Heart left ventricle (tissue), 16 donors: ENCODE measurements at regions not wholly inside any gene's neighbourhood (a gene's known extent, or its start where the extent isn't known, plus 50 kb on each side); places are given as distances from the start of the nearest gene placed in this dataset.

Source experiments
- ATAC-seq, 4 donors: fragments of 200-7000 bp; cut with Tn5 transposase; one replicate each; pipeline ENCODE4 v1.9.1; 2020 to 2022; ENCODE audit warnings: moderate library complexity in 4 of 4, mild to moderate bottlenecking in 3 of 4, moderate number of reproducible peaks in 1 of 4
- DNase-seq, 5 donors: peaks; one replicate each; pipeline ENCODE4 v3.0.0-alpha.2; 2020
- H3K27ac ChIP-seq, 12 donors: fragments of 200-600 bp; sonication (generic) in 4 of 12; one replicate each; pipeline versions ENCODE4 v1.5.0 to v1.8.0; 2016 to 2022; ENCODE audit warnings: mild to moderate bottlenecking in 2 of 12
- H3K27me3 ChIP-seq, 9 donors: fragments of 200-600 bp; sonication (generic) in 2 of 9; one replicate each; pipeline versions ENCODE4 v1.5.1 to v1.8.0; 2016 to 2022; ENCODE audit warnings: mild to moderate bottlenecking in 3 of 9
- H3K36me3 ChIP-seq, 9 donors: fragments of 200-600 bp; sonication (generic) in 2 of 9; one replicate each; pipeline versions ENCODE4 v1.5.0 to v1.8.0; 2018 to 2022; ENCODE audit warnings: mild to moderate bottlenecking in 2 of 9
- H3K4me1 ChIP-seq, 12 donors: fragments of 200-600 bp; sonication (generic) in 4 of 12; one replicate each; pipeline versions ENCODE4 v1.5.0 to v1.8.0; 2016 to 2022; ENCODE audit warnings: mild to moderate bottlenecking in 3 of 12
- H3K4me3 ChIP-seq, 12 donors: fragments of 200-600 bp; sonication (generic) in 4 of 12; one replicate each; pipeline versions ENCODE4 v1.5.0 to v1.8.0; 2017 to 2022; ENCODE audit warnings: mild to moderate bottlenecking in 9 of 12, moderate library complexity in 4 of 12
- H3K9me3 ChIP-seq, 12 donors: fragments of 200-600 bp; sonication (generic) in 4 of 12; one replicate each; pipeline versions ENCODE4 v1.5.0 to v1.8.0; 2016 to 2022; ENCODE audit warnings: mild to moderate bottlenecking in 1 of 12
- CTCF ChIP-seq, 12 donors: fragments of 200-600 bp; sonication (generic) in 4 of 12; IDR thresholded peaks; one replicate each; pipeline versions ENCODE4 v1.5.0 to v1.8.0; 2018 to 2022; ENCODE audit warnings: antibody characterized with exemption in 12 of 12, mild to moderate bottlenecking in 5 of 12
- POLR2A ChIP-seq, 2 donors: fragments of 450-650 bp; IDR thresholded peaks; one replicate each; pipeline ENCODE4 v1.6.1; 2017; ENCODE audit warnings: antibody characterized with exemption in 2 of 2, mild to moderate bottlenecking in 2 of 2, moderate library complexity in 2 of 2
- WGBS, 4 donors: extraction: QIAGEN DNeasy Blood & Tissue Kit in 2 of 4; methylation state at CpG; one replicate each; pipeline versions ENCODE4 v1.1.5 to v1.1.7; 2013 to 2018; 5-methylcytosine and 5-hydroxymethylcytosine counted together
- intact Hi-C, 10 donors: fragments of 100-400 bp; cut with DNase I; formaldehyde crosslinking; loops; one replicate each; pipeline versions ENCODE4 v1.11.1 to v1.14.2; 2022
- donor health status: ischemic (EF 13 %, LVEDD 7.1; RV severe dilation, severe dysfunction).
- donor health status: healthy with polysubstance abuse.
- donor health status: DM: no; HTN: yes; CAD: no.
- donor health status: DM: no; HTN: no; CAD: no.
- donor health status: ischemic (EF 25% LVEDD 6.9; RV normal size, moderate dysfunction).
- donor health status: ischemic (EF 25% LVEDD 5.7; RV mildly dilated, moderate dysfunction).
- donor health status: healthy.
- donor health status: DM: yes; HTN: yes; CAD: no.
- donor health status: ischemic (EF 35%, LVEDD 5.7; RV mildly dilated, moderate dysfunction).
- donor health status: nonischemic (EF 11% LVEDD 7.7; RV severe dilation, severe dysfunction).
- donor health status: DM: yes; HTN: yes; CAD: no.
- donor health status: PGD.
- donor health status: ischemic (EF 29% LVEDD 5.4; RV normal size, mild dysfunction).
- donor health status: nonischemic (EF 23%, LVEDD 6.1; RV moderate dilation, normal function).

- ATAC-seq, result no peak
- 76 to 89% (median 82%) methylated on average over 4 of the region's 4 CpGs for WGBS, 4 donors
- DNase-seq, result no peak
- H3K36me3 ChIP-seq, result no peaks in the 10 kb centered on the region
- no peak overlapping the region for H3K4me3 ChIP-seq
- intact Hi-C loops, result no loop called here
- H3K9me3 ChIP-seq, result no peaks in the 10 kb centered on the region
- TF ChIP-seq POLR2A (IDR thresholded peaks at IDR 0.05) (no peak), CTCF (IDR thresholded peaks at IDR 0.05) (no peak)
- no peak overlapping the region for H3K27ac ChIP-seq
- no peaks in the 10 kb centered on the region for H3K27me3 ChIP-seq
- H3K4me1 ChIP-seq, result no peaks in the 10 kb centered on the region
Observed at GRCh38 chr13:70405266-70405665, 297.0 kb upstream of the KLHL1 start.

GRCh38 chr13:70394031-70394548 lies 285.8 kb upstream of the KLHL1 start:
- Histone ChIP-seq H3K4me1 (no peaks in the 10 kb centered on the region), H3K27me3 (no peaks in the 10 kb centered on the region), H3K36me3 (no peaks in the 10 kb centered on the region), H3K27ac (no peak overlapping the region), H3K9me3 (peaks cover 0 to 9% (median 0%) of the 10 kb centered on the region in 12 donors), H3K4me3 (no peak overlapping the region)
- intact Hi-C loops, result no loop called here
- no peak for DNase-seq
- no peak for ATAC-seq
- TF ChIP-seq POLR2A (IDR thresholded peaks at IDR 0.05) (no peak), CTCF (IDR thresholded peaks at IDR 0.05) (no peak)

- H3K4me1 ChIP-seq, result no peaks in the 10 kb centered on the region
- H3K36me3 ChIP-seq, result no peaks in the 10 kb centered on the region
- intact Hi-C loops, result no loop called here
- DNase-seq (no peak), ATAC-seq (no peak)
- no peaks in the 10 kb centered on the region for H3K9me3 ChIP-seq
- 19 to 34% (median 27%) methylated on average over 3 of the region's 3 CpGs for WGBS, 4 donors
- TF ChIP-seq CTCF (IDR thresholded peaks at IDR 0.05) (no peak), POLR2A (IDR thresholded peaks at IDR 0.05) (no peak)
- H3K27ac ChIP-seq, result no peak overlapping the region
- no peaks in the 10 kb centered on the region for H3K27me3 ChIP-seq
- H3K4me3 ChIP-seq, result no peak overlapping the region
Observed at GRCh38 chr13:70391678-70392077, 283.4 kb upstream of the KLHL1 start.

- no peak overlapping the region for H3K4me3 ChIP-seq
- no peaks in the 10 kb centered on the region for H3K9me3 ChIP-seq
- H3K27me3 ChIP-seq, result no peaks in the 10 kb centered on the region
- no peak overlapping the region for H3K27ac ChIP-seq
- no peak for TF ChIP-seq CTCF (IDR thresholded peaks at IDR 0.05)
- WGBS, 4 donors, result 62 to 73% (median 67%) methylated on average over 3 of the region's 3 CpGs
- H3K36me3 ChIP-seq, result no peaks in the 10 kb centered on the region
- DNase-seq, result no peak
- no peak for ATAC-seq
- intact Hi-C loops, result no loop called here
- no peaks in the 10 kb centered on the region for H3K4me1 ChIP-seq
Observed at GRCh38 chr13:70390968-70391367, 282.7 kb upstream of the KLHL1 start.
